ENCODE measurements at regions not wholly inside any gene's neighbourhood (a gene's known extent, or its start where the extent isn't known, plus 50 kb on each side); places are given as distances from the start of the nearest gene placed in this dataset.
"Not testable (repeated sequence)": the region's sequence is repeated elsewhere in the genome, so short reads cannot be mapped to it uniquely, and the experiment has no call there.

- H3K4me3 ChIP-seq (ENCODE audit: low read depth in 1 of 3, low read length in 3 of 3); H3K9me3 ChIP-seq (ENCODE audit: control insufficient read depth in 4 of 4, low read length in 3 of 4); H3K27ac ChIP-seq (ENCODE audit: low read depth in 1 of 2, low read length in 2 of 2); H3K4me1 ChIP-seq (ENCODE audit: control insufficient read depth in 4 of 4, insufficient read depth in 4 of 4, low read length in 3 of 4); H3K9ac ChIP-seq (ENCODE audit: low read depth in 1 of 2, low read length in 2 of 2); DNase-seq (ENCODE audit: low spot score); H3K36me3 ChIP-seq (ENCODE audit: control insufficient read depth in 4 of 4, insufficient read depth in 3 of 4, low read depth in 1 of 4, low read length in 3 of 4); H3K27me3 ChIP-seq (ENCODE audit: control insufficient read depth in 4 of 4, insufficient read depth in 4 of 4, low read length in 3 of 4): not testable (repeated sequence)
- 88% methylated on average over 2 of the region's 2 CpGs for WGBS
Observed at GRCh38 chr1:64355534-64355933, 114.4 kb upstream of the CACHD1 start.

- H3K4me3 ChIP-seq (ENCODE audit: low read depth in 1 of 3, low read length in 3 of 3) = no peak overlapping the region
- DNase-seq (ENCODE audit: low spot score) = no peak
- 77% methylated on average over 15 of the region's 15 CpGs for WGBS
Observed at GRCh38 chr1:64356636-64357256, 113.2 kb upstream of the CACHD1 start.

GRCh38 chr1:64357422-64357821, 112.5 kb upstream of the CACHD1 start:
- no peak overlapping the region for H3K4me3 ChIP-seq (ENCODE audit: low read depth in 1 of 3, low read length in 3 of 3)
- H3K9ac ChIP-seq (ENCODE audit: low read depth in 1 of 2, low read length in 2 of 2) = no peak overlapping the region
- no peaks in the 10 kb centered on the region for H3K4me1 ChIP-seq (ENCODE audit: control insufficient read depth in 4 of 4, insufficient read depth in 4 of 4, low read length in 3 of 4)
- 48% methylated on average over 6 of the region's 6 CpGs for WGBS
- no peaks in the 10 kb centered on the region for H3K9me3 ChIP-seq (ENCODE audit: control insufficient read depth in 4 of 4, low read length in 3 of 4)
- TF ChIP-seq ZBTB33 (IDR thresholded peaks at IDR 0.05) (no peak), SP1 (IDR thresholded peaks at IDR 0.05) (no peak), ATF3 (IDR thresholded peaks at IDR 0.05) (no peak), HNF4A (conservative IDR thresholded peaks at IDR 0.05) (no peak)
- H3K27me3 ChIP-seq (ENCODE audit: control insufficient read depth in 4 of 4, insufficient read depth in 4 of 4, low read length in 3 of 4) = peaks cover 0 to 3% (median 0%) of the 10 kb centered on the region in 4 donors
- no peak for DNase-seq (ENCODE audit: low spot score)
- H3K36me3 ChIP-seq (ENCODE audit: control insufficient read depth in 4 of 4, insufficient read depth in 3 of 4, low read depth in 1 of 4, low read length in 3 of 4) = no peaks in the 10 kb centered on the region
- H3K27ac ChIP-seq (ENCODE audit: low read depth in 1 of 2, low read length in 2 of 2) = no peak overlapping the region

More at GRCh38 chr1:64356636-64357256, 113.2 kb upstream of the CACHD1 start:
- Histone ChIP-seq H3K9me3 (ENCODE audit: control insufficient read depth in 4 of 4, low read length in 3 of 4) (no peaks in the 10 kb centered on the region), H3K9ac (ENCODE audit: low read depth in 1 of 2, low read length in 2 of 2) (no peak overlapping the region), H3K27me3 (ENCODE audit: control insufficient read depth in 4 of 4, insufficient read depth in 4 of 4, low read length in 3 of 4) (peaks cover 0 to 3% (median 0%) of the 10 kb centered on the region in 4 donors), H3K36me3 (ENCODE audit: control insufficient read depth in 4 of 4, insufficient read depth in 3 of 4, low read depth in 1 of 4, low read length in 3 of 4) (no peaks in the 10 kb centered on the region), H3K27ac (ENCODE audit: low read depth in 1 of 2, low read length in 2 of 2) (no peak overlapping the region), H3K4me1 (ENCODE audit: control insufficient read depth in 4 of 4, insufficient read depth in 4 of 4, low read length in 3 of 4) (no peaks in the 10 kb centered on the region)
- TF ChIP-seq FOXA2 (IDR thresholded peaks at IDR 0.05) (no peak), RAD21 (IDR thresholded peaks at IDR 0.05) (no peak)

- H3K9ac ChIP-seq (ENCODE audit: low read depth in 1 of 2, low read length in 2 of 2) = no peak overlapping the region
- H3K36me3 ChIP-seq (ENCODE audit: control insufficient read depth in 4 of 4, insufficient read depth in 3 of 4, low read depth in 1 of 4, low read length in 3 of 4) = no peaks in the 10 kb centered on the region
- DNase-seq (ENCODE audit: low spot score) = no peak
- H3K9me3 ChIP-seq (ENCODE audit: control insufficient read depth in 4 of 4, low read length in 3 of 4) = no peaks in the 10 kb centered on the region
- H3K27ac ChIP-seq (ENCODE audit: low read depth in 1 of 2, low read length in 2 of 2) = no peak overlapping the region
- H3K4me3 ChIP-seq (ENCODE audit: low read depth in 1 of 3, low read length in 3 of 3) = no peak overlapping the region
- peaks cover 0 to 3% (median 0%) of the 10 kb centered on the region in 4 donors for H3K27me3 ChIP-seq (ENCODE audit: control insufficient read depth in 4 of 4, insufficient read depth in 4 of 4, low read length in 3 of 4)
- no peaks in the 10 kb centered on the region for H3K4me1 ChIP-seq (ENCODE audit: control insufficient read depth in 4 of 4, insufficient read depth in 4 of 4, low read length in 3 of 4)
- WGBS = 84% methylated on average over 5 of the region's 5 CpGs
- no peak for TF ChIP-seq FOXA1 (IDR thresholded peaks at IDR 0.05)
- TF ChIP-seq NR2F2 (IDR thresholded peaks at IDR 0.05) = no peak
- no peak for TF ChIP-seq FOXA2 (IDR thresholded peaks at IDR 0.05)
- TF ChIP-seq GABPA (IDR thresholded peaks at IDR 0.05 in 1 of 2, conservative IDR thresholded peaks at IDR 0.05 in 1 of 2) = no peak
- no peak for TF ChIP-seq TAF1 (conservative IDR thresholded peaks at IDR 0.05)
- no peak for TF ChIP-seq HNF4A (conservative IDR thresholded peaks at IDR 0.05)
- no peak for TF ChIP-seq MAX (IDR thresholded peaks at IDR 0.05)
- TF ChIP-seq REST (IDR thresholded peaks at IDR 0.05) = no peak
- no peak for TF ChIP-seq RXRA (IDR thresholded peaks at IDR 0.05)
- no peak for TF ChIP-seq SP1 (IDR thresholded peaks at IDR 0.05)
- no peak for TF ChIP-seq EGR1 (IDR thresholded peaks at IDR 0.05; ENCODE audit: low read depth in 2 of 2)
- TF ChIP-seq ZBTB33 (IDR thresholded peaks at IDR 0.05) = no peak
- TF ChIP-seq RAD21 (IDR thresholded peaks at IDR 0.05) = no peak
Observed at GRCh38 chr1:64358692-64359091, 111.2 kb upstream of the CACHD1 start.
